ENCODE measurements at regions not wholly inside any gene's neighbourhood (a gene's known extent, or its start where the extent isn't known, plus 50 kb on each side); places are given as distances from the start of the nearest gene placed in this dataset.

DNA sequence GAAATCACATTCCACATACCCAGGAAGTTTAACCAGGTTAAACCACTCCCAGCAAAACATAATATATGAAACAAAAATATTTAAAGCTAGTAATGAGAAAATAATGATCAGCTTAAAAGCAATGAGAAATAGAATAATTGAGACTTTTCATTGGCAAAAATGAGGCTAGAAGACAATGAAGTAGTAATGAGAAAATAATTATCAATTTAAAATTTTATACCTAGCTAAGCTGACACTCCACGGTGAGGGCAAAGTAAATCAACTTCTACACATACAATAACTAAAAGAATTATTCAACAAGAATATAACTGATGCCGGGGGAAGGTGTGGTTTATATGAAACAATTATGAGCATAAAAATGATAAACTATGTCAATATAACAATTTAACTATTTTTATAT is 82.2 kb upstream of the TES start:
- H3K27ac ChIP-seq (ENCODE audit: low read length): no peak overlapping the region
- no peak overlapping the region for H3K4me2 ChIP-seq (ENCODE audit: low read length)
- peaks cover 4% of the 10 kb centered on the region for H3K27me3 ChIP-seq (ENCODE audit: insufficient read depth, low read depth, low read length)
- H3K4me3 ChIP-seq (ENCODE audit: low read length): no peak overlapping the region
- H2AFZ ChIP-seq (ENCODE audit: low read depth, low read length): no peak overlapping the region
- no peaks in the 10 kb centered on the region for H3F3A ChIP-seq (ENCODE audit: insufficient read depth, low read length, poor library complexity, severe bottlenecking)
- no peaks in the 10 kb centered on the region for H3K9me2 ChIP-seq (ENCODE audit: insufficient read depth, low read length)
- TF ChIP-seq TAF1 (IDR thresholded peaks at IDR 0.05; ENCODE audit: low read depth) (no peak), RAD21 (conservative IDR thresholded peaks at IDR 0.05) (no peak), SMC3 (conservative IDR thresholded peaks at IDR 0.05; ENCODE audit: poor library complexity) (no peak), POLR2AphosphoS5 (IDR thresholded peaks at IDR 0.05) (no peak), EP300 (conservative IDR thresholded peaks at IDR 0.05; ENCODE audit: poor library complexity, severe bottlenecking) (no peak), MXI1 (conservative IDR thresholded peaks at IDR 0.05; ENCODE audit: poor library complexity, severe bottlenecking) (no peak), EZH2 (IDR thresholded peaks at IDR 0.05; ENCODE audit: borderline replicate concordance, insufficient read depth, low read length, poor library complexity, severe bottlenecking) (no peak)
- TF ChIP-seq, protein P1, sequence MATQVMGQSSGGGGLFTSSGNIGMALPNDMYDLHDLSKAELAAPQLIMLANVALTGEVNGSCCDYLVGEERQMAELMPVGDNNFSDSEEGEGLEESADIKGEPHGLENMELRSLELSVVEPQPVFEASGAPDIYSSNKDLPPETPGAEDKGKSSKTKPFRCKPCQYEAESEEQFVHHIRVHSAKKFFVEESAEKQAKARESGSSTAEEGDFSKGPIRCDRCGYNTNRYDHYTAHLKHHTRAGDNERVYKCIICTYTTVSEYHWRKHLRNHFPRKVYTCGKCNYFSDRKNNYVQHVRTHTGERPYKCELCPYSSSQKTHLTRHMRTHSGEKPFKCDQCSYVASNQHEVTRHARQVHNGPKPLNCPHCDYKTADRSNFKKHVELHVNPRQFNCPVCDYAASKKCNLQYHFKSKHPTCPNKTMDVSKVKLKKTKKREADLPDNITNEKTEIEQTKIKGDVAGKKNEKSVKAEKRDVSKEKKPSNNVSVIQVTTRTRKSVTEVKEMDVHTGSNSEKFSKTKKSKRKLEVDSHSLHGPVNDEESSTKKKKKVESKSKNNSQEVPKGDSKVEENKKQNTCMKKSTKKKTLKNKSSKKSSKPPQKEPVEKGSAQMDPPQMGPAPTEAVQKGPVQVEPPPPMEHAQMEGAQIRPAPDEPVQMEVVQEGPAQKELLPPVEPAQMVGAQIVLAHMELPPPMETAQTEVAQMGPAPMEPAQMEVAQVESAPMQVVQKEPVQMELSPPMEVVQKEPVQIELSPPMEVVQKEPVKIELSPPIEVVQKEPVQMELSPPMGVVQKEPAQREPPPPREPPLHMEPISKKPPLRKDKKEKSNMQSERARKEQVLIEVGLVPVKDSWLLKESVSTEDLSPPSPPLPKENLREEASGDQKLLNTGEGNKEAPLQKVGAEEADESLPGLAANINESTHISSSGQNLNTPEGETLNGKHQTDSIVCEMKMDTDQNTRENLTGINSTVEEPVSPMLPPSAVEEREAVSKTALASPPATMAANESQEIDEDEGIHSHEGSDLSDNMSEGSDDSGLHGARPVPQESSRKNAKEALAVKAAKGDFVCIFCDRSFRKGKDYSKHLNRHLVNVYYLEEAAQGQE (IDR thresholded peaks at IDR 0.05; ENCODE audit: borderline replicate concordance): no peak
- TF ChIP-seq, protein P2, sequence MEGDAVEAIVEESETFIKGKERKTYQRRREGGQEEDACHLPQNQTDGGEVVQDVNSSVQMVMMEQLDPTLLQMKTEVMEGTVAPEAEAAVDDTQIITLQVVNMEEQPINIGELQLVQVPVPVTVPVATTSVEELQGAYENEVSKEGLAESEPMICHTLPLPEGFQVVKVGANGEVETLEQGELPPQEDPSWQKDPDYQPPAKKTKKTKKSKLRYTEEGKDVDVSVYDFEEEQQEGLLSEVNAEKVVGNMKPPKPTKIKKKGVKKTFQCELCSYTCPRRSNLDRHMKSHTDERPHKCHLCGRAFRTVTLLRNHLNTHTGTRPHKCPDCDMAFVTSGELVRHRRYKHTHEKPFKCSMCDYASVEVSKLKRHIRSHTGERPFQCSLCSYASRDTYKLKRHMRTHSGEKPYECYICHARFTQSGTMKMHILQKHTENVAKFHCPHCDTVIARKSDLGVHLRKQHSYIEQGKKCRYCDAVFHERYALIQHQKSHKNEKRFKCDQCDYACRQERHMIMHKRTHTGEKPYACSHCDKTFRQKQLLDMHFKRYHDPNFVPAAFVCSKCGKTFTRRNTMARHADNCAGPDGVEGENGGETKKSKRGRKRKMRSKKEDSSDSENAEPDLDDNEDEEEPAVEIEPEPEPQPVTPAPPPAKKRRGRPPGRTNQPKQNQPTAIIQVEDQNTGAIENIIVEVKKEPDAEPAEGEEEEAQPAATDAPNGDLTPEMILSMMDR (IDR thresholded peaks at IDR 0.05; ENCODE audit: poor library complexity, severe bottlenecking): no peak
- H3K9ac ChIP-seq (ENCODE audit: low read length): no peak overlapping the region
- H4K20me1 ChIP-seq (ENCODE audit: insufficient read depth): no peaks in the 10 kb centered on the region
- H3K9me3 ChIP-seq (ENCODE audit: low read length): no peaks in the 10 kb centered on the region
- H3K79me2 ChIP-seq (replicated peaks; ENCODE audit: insufficient read depth, low read length): no peaks in the 10 kb centered on the region
- no peaks in the 10 kb centered on the region for H3K36me3 ChIP-seq (ENCODE audit: insufficient read depth, low read length)

DNA sequence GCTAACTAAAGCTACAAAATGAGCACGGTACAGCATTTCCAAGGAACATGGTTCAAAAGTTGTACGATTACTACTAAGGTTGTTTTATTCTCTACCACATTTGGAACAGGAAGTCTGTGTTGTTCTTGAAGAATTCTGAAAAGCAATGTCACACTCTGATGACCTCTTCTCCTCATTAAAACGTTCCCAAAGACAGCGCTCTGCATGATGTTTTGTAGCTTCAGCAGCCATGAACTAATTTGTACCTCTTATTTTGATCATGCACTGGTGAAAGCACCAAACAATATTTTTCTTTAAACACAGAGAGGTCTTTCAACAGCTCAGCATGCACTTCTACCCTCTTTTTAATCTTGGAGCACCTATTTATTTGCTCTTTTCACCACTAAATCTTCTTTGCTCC is 75.0 kb upstream of the TES start:
- no peaks in the 10 kb centered on the region for H4K20me1 ChIP-seq (ENCODE audit: insufficient read depth)
- H3K27me3 ChIP-seq (ENCODE audit: insufficient read depth, low read depth, low read length): peaks cover 42% of the 10 kb centered on the region
- H3K4me2 ChIP-seq (ENCODE audit: low read length): no peak overlapping the region
- H3K9ac ChIP-seq (ENCODE audit: low read length): no peak overlapping the region
- TF ChIP-seq RAD21 (conservative IDR thresholded peaks at IDR 0.05) (no peak), MXI1 (conservative IDR thresholded peaks at IDR 0.05; ENCODE audit: poor library complexity, severe bottlenecking) (no peak), SMC3 (conservative IDR thresholded peaks at IDR 0.05; ENCODE audit: poor library complexity) (no peak), TAF1 (IDR thresholded peaks at IDR 0.05; ENCODE audit: low read depth) (no peak), POLR2AphosphoS5 (IDR thresholded peaks at IDR 0.05) (no peak), EP300 (conservative IDR thresholded peaks at IDR 0.05; ENCODE audit: poor library complexity, severe bottlenecking) (no peak), EZH2 (IDR thresholded peaks at IDR 0.05; ENCODE audit: borderline replicate concordance, insufficient read depth, low read length, poor library complexity, severe bottlenecking) (no peak)
- TF ChIP-seq, protein P2 (IDR thresholded peaks at IDR 0.05; ENCODE audit: poor library complexity, severe bottlenecking): no peak
- TF ChIP-seq, protein P1 (IDR thresholded peaks at IDR 0.05; ENCODE audit: borderline replicate concordance): no peak
- no peaks in the 10 kb centered on the region for H3K79me2 ChIP-seq (replicated peaks; ENCODE audit: insufficient read depth, low read length)
- H3K27ac ChIP-seq (ENCODE audit: low read length): no peak overlapping the region
- no peaks in the 10 kb centered on the region for H3K36me3 ChIP-seq (ENCODE audit: insufficient read depth, low read length)
- H3K9me2 ChIP-seq (ENCODE audit: insufficient read depth, low read length): no peaks in the 10 kb centered on the region
- no peaks in the 10 kb centered on the region for H3K9me3 ChIP-seq (ENCODE audit: low read length)
- no peak overlapping the region for H2AFZ ChIP-seq (ENCODE audit: low read depth, low read length)
- no peaks in the 10 kb centered on the region for H3F3A ChIP-seq (ENCODE audit: insufficient read depth, low read length, poor library complexity, severe bottlenecking)
- no peak overlapping the region for H3K4me3 ChIP-seq (ENCODE audit: low read length)
